HG03442 (cell line): ENCODE measurements at regions not wholly inside any gene's neighbourhood (a gene's known extent, or its start where the extent isn't known, plus 50 kb on each side); places are given as distances from the start of the nearest gene placed in this dataset.
"Not testable (repeated sequence)": the region's sequence is repeated elsewhere in the genome, so short reads cannot be mapped to it uniquely, and the experiment has no call there.

Source experiments
- ATAC-seq: cut with Tn5 transposase; IDR thresholded peaks from one replicate; pipeline ENCODE4 v1.9.1; 2021; ENCODE audit warnings: mild to moderate bottlenecking, moderate library complexity; ENCODE audit not compliant: unreplicated experiment

- ATAC-seq = no peak
Measured at GRCh38 chr5:39670955-39671354, 246.2 kb upstream of the DAB2 start.

GRCh38 chr5:39670391-39670790, 245.6 kb upstream of the DAB2 start:
- ATAC-seq = no peak

- ATAC-seq = no peak
Measured at GRCh38 chr5:39668980-39669379, 244.2 kb upstream of the DAB2 start.

GRCh38 chr5:39665328-39665727, 240.5 kb upstream of the DAB2 start:
- no peak for ATAC-seq

GRCh38 chr5:39662945-39663344, 238.2 kb upstream of the DAB2 start:
- no peak for ATAC-seq

- ATAC-seq = no peak
Measured at GRCh38 chr5:39661026-39661779, 236.4 kb upstream of the DAB2 start.

- ATAC-seq = no peak
Measured at GRCh38 chr5:39660020-39660419, 235.2 kb upstream of the DAB2 start.

- no peak for ATAC-seq
Measured at GRCh38 chr5:39658866-39659265, 234.1 kb upstream of the DAB2 start.

- ATAC-seq = no peak
Measured at GRCh38 chr5:39657943-39658342, 233.2 kb upstream of the DAB2 start.

GRCh38 chr5:39656600-39656999, 231.8 kb upstream of the DAB2 start:
- no peak for ATAC-seq

- no peak for ATAC-seq
Measured at GRCh38 chr5:39654715-39655114, 229.9 kb upstream of the DAB2 start.

GRCh38 chr5:39652481-39652880, 227.7 kb upstream of the DAB2 start:
- not testable (repeated sequence) for ATAC-seq

- ATAC-seq = no peak
Measured at GRCh38 chr5:39652036-39652435, 227.3 kb upstream of the DAB2 start.

- ATAC-seq = no peak
Measured at GRCh38 chr5:39650008-39650762, 225.4 kb upstream of the DAB2 start.

GRCh38 chr5:39648848-39649227, 224.1 kb upstream of the DAB2 start:
- peak; percentile 72 for ATAC-seq

GRCh38 chr5:39648085-39648847, 223.5 kb upstream of the DAB2 start:
- ATAC-seq = no peak

GRCh38 chr5:39640552-39640951, 215.8 kb upstream of the DAB2 start:
- ATAC-seq = peak; percentile 98

GRCh38 chr5:39639618-39640089, 214.9 kb upstream of the DAB2 start:
- no peak for ATAC-seq

- no peak for ATAC-seq
Measured at GRCh38 chr5:39638813-39639212, 214.0 kb upstream of the DAB2 start.

- ATAC-seq = no peak
Measured at GRCh38 chr5:39633057-39633456, 208.3 kb upstream of the DAB2 start.

- no peak for ATAC-seq
Measured at GRCh38 chr5:39631958-39632357, 207.2 kb upstream of the DAB2 start.

GRCh38 chr5:39629946-39630345, 205.2 kb upstream of the DAB2 start:
- no peak for ATAC-seq
